GM21717 (cell line): ENCODE measurements at regions not wholly inside any gene's neighbourhood (a gene's known extent, or its start where the extent isn't known, plus 50 kb on each side); places are given as distances from the start of the nearest gene placed in this dataset.

Experiments used
- ATAC-seq: cut with Tn5 transposase; IDR thresholded peaks from one replicate; pipeline ENCODE4 v1.9.1; 2021; ENCODE audit warnings: mild to moderate bottlenecking, moderate library complexity; ENCODE audit not compliant: unreplicated experiment

GRCh38 chr20:10724449-10725173 is 50.8 kb upstream of the JAG1 start:
- no peak for ATAC-seq

- ATAC-seq = no peak
Measured at GRCh38 chr20:10728873-10729670, 55.3 kb upstream of the JAG1 start.

- ATAC-seq = no peak
Measured at GRCh38 chr20:10729785-10730184, 56.0 kb upstream of the JAG1 start.

- ATAC-seq = no peak
Measured at GRCh38 chr20:10730629-10731183, 56.9 kb upstream of the JAG1 start.

GRCh38 chr20:10731190-10731965 is 57.6 kb upstream of the JAG1 start:
- no peak for ATAC-seq

- ATAC-seq = no peak
Measured at GRCh38 chr20:10733122-10733521, 59.3 kb upstream of the JAG1 start.

GRCh38 chr20:10735195-10735949 is 61.6 kb upstream of the JAG1 start:
- no peak for ATAC-seq

- ATAC-seq = no peak
Measured at GRCh38 chr20:10739134-10739533, 65.3 kb upstream of the JAG1 start.

- no peak for ATAC-seq
Measured at GRCh38 chr20:10739566-10739965, 65.8 kb upstream of the JAG1 start.

GRCh38 chr20:10741060-10741459 is 67.3 kb upstream of the JAG1 start:
- no peak for ATAC-seq

- ATAC-seq = no peak
Measured at GRCh38 chr20:10745790-10746189, 72.0 kb upstream of the JAG1 start.

- ATAC-seq = no peak
Measured at GRCh38 chr20:10747019-10747418, 73.2 kb upstream of the JAG1 start.

GRCh38 chr20:10749084-10749483 is 75.3 kb upstream of the JAG1 start:
- no peak for ATAC-seq

GRCh38 chr20:10752206-10752605 is 78.4 kb upstream of the JAG1 start:
- ATAC-seq = no peak

- no peak for ATAC-seq
Measured at GRCh38 chr20:10754824-10755223, 81.0 kb upstream of the JAG1 start.

- ATAC-seq = no peak
Measured at GRCh38 chr20:10758446-10758845, 84.6 kb upstream of the JAG1 start.

- no peak for ATAC-seq
Measured at GRCh38 chr20:10761232-10761631, 87.4 kb upstream of the JAG1 start.

- ATAC-seq = no peak
Measured at GRCh38 chr20:10761786-10762185, 88.0 kb upstream of the JAG1 start.

- no peak for ATAC-seq
Measured at GRCh38 chr20:10762216-10762615, 88.4 kb upstream of the JAG1 start.

- no peak for ATAC-seq
Measured at GRCh38 chr20:10763112-10763511, 89.3 kb upstream of the JAG1 start.

- no peak for ATAC-seq
Measured at GRCh38 chr20:10769700-10770099, 95.9 kb upstream of the JAG1 start.
